HG03354 (cell line): ENCODE measurements at regions not wholly inside any gene's neighbourhood (a gene's known extent, or its start where the extent isn't known, plus 50 kb on each side); places are given as distances from the start of the nearest gene placed in this dataset.

Experiments used
- ATAC-seq: cut with Tn5 transposase; IDR thresholded peaks from one replicate; pipeline ENCODE4 v1.9.1; 2021; ENCODE audit warnings: mild to moderate bottlenecking; ENCODE audit not compliant: unreplicated experiment, poor library complexity, severe bottlenecking

DNA sequence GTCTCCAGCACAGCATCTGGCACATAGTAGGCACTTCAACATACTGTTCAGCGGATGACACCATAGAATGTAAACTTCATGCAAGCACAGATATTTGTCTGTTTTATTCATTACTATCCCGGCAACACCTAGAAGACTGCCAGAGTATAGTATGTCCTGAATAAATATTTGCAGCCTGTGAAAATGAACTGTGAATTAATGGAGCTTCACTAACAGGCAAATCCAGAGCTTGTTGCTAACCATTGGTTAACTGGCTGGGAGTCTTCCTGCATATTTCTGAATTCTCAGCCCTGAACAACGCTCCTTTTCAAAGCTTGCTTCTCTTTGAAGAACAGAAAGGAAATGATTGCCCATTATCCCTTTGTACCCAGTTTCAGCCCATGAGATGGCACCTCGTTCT lies 243.3 kb upstream of the CRY1 start:
- ATAC-seq, result no peak

DNA sequence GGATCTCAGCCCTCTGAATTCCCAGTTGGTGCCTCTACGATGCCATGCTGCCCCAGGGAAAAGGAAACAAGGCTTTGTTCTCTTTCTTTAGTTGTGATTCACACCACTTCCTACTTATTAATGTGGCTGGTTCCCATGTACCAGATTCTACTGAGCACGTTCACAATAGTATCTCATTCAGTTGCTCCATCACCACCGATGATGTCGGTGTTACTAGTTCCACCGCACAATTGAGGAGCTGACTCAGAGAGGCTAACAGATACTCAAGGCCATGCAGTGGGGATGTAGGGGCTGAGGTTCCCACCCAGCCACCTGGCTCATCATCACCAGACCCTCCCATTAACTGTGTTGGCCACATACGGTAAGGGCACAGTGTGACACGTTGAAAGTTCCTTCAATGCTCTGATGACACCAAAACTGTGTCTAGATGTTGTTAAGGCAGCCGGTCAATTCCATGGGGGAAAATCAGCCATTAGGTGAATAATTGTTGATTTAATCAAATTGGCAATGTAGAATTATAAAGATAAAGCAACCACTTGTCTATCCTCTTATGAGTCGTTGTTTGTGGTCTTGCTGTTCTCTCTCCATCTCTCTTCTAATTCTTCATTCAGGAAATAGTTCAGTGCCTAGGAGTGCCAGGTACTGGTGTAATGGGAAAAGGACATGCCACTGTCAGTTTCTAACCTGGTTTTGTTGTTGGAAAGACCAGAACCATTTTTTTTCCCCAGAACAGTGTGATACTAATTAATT lies 244.2 kb upstream of the CRY1 start:
- ATAC-seq, result no peak

DNA sequence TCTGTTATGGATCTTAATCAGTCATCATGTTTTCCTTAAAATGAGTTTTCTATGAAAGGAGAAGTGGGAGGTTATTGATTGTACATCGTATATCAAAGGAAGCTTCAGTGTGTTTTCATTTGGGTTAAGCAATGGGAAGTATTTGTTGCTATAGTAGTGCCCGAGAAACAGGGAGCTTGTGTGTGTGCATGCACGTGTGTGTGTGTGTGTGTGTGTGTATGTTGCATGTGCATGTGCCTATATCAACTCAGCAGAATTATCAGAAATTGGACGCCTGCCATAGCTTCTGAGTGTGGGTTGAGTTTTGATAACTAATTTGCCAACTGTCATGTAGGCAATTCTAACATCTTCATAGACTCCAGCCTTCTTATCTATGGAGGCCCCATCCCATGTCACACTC lies 246.1 kb upstream of the CRY1 start:
- no peak for ATAC-seq

DNA sequence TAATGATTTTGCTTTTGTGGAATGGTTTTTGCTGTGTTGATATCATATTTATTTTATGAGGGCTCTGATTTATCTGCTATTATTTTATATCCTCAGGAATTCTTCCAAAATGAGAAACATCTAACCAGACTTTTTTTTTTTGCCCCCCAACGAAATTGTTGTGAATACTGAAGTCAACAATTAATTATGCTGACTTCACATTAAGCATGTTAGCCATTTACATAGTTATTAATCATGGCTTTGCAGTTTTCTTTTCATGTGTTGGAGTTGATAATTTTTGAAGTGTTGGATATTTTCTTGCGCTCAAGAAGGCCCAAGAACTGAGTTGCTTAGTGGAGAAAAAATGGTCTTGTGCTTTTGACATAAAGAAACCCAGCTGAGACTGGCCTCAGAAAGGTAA lies 246.6 kb upstream of the CRY1 start:
- no peak for ATAC-seq

DNA sequence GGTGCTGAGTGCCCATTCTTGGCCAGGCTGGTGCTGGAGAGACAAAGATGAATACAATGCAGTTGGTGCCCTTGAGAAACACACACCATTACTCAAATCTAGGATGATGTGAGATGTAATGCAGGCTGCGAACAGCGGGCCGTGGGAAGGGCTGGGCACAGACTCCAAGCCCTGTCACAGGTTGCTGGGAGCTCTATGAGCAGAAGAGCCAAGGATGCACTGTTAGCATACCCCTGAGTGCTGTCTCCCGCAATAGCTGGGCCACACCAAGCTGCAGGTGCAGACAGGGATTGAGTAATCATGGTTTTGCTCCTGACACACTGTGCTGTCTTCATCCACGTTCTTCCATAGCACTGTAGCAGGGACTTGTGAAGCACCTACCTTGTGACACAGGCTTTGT lies 247.5 kb upstream of the CRY1 start:
- ATAC-seq, result no peak

DNA sequence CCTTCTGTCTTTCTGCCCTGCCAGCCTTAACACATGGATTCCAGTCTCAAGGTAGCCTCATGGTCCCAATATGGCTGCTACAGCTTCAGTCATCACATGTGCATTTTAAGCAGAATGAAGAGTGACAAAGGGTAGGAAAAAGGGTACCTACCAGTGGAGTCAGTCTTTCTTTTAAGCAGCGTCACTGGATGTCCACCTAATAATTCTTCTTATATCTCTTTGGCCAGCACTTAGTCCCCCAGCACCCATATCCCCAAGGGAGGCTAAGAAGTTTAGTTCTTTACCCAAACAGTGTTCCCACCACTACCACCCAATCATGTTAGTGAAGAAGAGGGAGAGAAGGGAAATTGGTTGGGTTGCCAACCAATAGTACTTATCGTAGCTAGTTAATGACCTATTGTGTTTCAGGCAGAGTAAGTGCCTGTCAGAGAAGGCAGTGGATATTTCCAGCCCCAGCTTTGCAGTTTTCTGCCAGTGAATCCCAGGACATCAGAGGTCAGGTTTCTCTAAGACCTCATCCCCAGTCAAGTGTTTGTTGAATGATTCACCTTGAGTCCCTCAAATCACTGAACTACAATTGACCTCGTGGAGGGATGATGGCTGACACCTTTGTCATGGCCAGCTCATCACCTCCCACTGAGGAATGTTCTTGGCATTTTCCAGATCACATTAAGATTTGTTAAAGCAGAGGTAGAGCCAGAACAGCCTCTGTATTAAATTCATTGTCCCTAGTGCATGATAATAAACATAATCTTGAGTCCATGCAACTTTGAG lies 250.9 kb upstream of the CRY1 start:
- no peak for ATAC-seq

DNA sequence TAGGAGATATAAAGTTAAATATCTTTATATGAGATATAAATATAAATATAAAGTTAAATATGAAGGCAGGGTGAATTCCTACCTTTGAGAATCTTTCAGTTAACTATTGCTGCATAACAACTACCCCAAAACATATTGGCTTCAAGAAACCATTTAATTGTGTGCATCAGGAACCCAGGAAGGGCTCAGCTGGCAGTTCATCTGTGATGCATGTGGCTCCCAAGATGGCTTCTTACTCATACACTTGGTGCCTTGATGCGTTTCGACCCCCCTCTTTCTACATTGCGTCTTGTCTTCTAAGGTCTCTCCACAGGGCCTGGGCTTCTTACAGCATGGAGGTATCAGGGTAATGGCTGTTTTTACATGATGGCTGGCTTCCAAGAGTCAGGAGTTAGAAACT lies 253.9 kb upstream of the CRY1 start:
- no peak for ATAC-seq

DNA sequence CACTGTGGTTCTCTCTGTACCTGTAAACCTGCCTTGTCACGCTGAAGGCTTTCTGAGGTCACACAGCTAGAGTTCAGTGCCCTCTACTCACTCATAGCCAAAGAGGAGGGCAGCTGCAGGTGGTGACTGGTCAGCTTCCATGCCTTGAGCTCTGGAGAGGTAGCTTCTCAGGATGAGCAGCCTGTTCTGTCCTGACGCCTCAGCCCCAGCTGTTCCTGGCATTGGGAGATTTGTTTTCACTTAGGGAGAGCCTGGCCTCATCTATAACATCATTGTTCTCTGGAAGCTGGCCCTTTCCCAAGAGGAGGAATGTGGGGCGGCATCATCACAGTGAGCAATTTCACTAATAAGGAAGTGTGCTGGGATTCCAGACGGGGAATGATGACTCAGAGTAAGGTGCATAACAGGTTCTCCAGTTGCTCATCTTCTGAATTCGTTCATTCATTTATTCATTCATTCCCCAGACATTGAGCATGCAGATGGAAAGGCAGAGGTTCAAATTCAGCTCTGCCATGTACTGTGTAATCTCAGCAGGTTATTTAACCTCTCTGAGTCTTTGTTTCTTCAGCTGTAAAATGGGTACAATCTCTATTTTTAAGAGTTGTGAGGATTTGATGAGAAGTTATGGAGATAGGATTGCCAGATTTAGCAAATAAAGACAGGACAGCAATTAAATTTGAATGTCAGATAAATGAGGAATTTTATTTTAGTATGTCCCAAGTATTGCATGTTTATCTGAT lies 255.8 kb upstream of the CRY1 start:
- ATAC-seq, result no peak

DNA sequence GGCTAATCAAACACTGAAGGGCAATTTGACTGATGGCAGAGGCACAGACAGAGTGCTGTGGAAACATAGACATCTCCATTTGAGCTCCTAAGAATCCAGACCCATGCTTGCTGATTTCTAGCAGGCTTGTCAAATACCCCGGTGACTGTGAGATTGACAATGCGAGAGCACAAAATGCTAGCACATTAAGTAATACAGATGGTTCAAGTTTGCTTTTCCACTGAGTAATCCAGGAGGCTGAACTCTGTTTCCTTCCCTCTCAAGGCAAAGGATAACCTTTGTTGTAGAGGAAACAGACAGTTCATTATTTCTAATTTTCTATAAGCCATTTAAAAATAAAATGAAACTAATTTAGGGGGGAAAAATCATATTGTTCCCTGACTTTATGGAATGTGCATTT lies 256.5 kb upstream of the CRY1 start:
- no peak for ATAC-seq

DNA sequence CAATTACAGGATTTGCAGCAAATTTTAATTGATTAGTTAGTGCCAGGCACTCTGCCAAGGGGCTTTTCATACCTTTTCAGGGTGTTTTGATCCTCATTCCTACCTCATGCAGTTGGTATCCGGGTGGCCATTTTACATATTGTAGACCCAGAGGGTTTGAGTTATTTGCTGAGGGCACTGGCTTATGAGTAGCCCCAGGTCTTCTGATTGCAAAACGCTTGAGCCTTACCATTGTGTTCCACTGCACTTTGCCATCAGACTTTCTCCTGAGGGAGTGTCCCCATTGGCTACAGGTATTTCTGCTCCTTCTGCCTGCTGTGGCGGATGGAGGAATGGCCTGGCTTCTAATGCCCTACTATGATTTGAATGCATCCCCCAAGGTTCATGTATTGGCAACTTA lies 257.8 kb upstream of the CRY1 start:
- ATAC-seq, result no peak

DNA sequence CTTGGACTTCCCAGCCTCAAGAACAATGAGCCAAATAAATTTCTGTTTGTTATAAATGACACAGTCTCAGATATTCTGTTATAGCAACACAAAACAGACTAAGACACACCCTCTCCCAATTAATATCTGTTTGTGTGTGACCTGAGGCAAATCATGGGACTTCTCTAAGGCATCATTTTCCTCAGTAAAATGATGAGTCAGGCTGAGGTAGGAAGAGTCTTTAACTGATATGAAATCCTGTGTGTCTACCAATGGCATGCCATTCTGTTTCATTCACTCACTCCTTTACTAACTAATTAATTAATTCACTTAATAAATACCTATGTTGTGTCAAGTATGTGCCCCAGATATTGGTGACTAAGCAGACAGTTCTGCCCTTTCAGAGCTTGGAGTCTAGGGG lies 258.4 kb upstream of the CRY1 start:
- ATAC-seq, result no peak

DNA sequence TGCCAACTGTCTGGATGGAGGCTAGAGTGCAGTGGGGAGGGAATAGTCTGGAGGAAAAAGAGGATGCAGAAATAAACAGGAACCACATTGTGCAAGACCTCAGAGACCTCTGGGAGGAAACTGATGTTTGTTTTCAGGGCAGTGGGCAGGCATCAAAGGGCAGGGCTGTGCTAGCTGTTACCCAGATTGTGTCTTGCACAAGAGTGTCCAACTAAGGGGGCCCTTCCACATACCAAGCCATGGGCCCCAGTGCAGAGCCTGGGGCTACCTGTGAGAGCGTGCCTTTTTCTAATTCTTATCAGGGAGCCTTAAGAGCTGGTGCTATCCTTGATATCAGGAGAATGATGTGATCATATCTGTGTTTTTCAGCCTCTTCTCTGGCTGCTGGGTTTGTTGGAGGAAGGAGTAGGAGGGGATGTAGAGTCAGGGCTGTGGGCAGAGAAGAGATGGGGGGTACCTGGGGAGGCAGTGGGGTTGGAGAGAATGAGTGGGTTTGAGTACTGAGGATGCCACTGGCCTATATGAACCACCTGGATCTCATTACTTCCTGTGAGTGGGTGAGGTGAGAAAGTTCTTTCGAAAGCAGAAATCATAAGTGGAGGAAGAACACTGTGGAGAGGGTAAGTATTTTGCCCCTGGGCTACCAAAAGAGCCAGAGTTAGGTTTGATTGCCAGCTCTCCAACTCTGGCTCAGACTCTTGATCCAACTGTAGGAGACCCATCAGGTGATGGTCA lies 259.2 kb upstream of the CRY1 start:
- ATAC-seq, result no peak

DNA sequence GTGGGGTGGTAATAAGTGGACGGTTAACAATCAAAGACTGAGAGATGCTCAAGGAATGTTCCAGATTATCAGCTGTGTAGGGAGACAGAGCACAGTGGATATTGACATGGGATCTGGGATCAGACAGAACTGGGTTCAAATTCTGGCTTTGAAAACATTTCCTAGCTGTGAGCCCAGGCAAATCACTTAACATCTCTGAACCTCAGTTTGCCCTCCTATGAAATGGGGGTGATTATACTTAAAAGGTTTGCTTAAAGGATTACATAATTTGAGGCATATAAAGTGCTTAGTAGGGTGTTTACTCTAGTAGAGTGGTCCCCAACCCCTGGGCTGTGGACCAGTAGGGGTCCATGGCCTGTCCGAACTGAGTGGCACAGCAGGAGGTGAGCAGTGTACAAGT lies 260.0 kb upstream of the CRY1 start:
- no peak for ATAC-seq

DNA sequence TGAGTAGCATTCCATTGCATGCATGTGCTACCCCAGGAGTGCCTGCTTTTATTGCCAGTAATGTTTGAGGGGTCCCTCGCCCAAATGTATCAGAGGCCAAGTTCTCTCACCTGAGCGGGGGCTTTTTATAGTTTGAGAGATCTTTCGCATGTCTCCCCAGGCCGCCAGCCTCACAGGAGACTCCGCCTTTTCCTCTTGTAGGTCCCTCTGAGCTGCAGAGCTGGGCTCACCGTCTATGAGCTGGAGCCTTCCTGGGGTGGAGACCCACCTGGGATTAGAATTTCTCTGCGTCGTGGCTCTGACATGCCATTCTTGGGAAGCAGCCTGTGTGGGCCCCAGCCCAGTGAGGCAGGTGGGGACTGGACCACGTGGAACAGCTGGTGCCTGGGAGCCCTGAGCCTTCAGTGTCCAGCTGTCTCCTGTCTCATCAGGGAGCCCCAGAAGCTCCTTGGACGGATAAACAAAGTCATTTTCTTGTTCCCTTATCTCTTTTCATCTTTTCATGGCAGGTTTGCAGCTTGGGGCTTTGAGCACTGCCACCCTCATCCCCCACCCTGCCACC lies 261.7 kb upstream of the CRY1 start:
- no peak for ATAC-seq

DNA sequence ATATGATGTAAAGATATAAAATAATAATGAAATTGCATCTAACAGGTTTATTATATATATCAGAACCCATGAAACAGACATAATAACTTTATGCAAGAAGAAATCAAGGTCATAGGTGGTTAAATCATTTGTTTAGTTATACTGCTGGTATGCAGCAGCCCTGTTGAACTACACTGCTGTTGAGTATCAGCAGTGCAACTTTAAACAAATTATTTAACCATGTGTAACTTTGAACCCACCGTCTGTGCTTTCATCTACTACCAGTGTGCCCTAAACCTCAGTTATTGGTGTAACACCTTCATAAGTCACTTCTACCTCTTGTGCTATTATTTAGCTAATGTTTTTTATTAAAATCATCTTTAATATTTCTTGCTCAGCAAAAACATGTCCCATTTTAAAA lies 262.3 kb upstream of the CRY1 start:
- ATAC-seq, result no peak

DNA sequence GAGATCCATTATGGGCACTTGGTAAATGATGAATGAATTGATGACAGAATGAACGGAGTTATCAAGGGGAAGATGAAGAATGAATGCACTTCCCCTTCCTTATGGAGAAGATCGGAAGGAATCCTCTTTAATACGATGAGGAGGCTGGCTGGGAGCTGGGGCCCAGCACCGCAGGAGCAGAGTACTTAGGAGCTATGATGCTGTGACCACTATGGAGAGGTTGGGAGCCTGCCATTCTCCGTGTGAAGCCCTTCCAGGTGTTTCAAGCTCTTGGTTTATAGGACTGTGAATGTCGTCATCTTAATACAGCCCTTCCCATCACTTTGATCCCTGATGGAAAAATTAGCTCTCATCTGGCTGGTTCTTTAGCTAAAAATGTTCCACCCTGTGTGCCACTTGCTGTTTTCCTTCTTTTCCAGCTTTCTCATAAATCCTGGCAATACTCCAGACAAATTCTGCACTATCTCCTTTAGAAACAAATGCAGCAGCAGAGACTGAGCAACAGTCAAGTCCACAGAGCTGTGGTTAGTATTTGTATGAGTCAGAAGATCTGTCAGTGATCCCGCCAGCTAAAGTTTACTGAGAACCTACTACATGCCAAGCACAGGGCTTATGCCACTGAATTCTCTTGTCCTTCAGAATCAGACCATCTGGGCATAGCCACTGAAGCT lies 263.1 kb upstream of the CRY1 start:
- no peak for ATAC-seq

DNA sequence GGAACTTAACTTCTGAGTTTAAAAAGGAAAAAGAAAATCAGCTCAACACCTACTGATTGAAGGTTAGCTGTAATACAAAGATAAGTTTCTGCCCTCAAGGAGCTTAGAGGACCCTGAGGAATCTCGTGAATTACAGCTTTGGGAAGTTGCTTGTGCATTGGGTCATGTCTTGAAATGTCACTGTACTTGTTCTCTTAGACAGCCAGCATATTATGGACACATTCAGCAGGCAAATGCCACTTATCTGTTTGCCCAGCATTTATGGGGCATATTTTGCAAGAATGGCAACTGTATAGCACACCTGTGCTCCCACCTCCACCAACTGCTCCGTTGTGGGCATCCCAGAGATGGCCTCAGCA lies 263.6 kb upstream of the CRY1 start:
- ATAC-seq, result no peak

DNA sequence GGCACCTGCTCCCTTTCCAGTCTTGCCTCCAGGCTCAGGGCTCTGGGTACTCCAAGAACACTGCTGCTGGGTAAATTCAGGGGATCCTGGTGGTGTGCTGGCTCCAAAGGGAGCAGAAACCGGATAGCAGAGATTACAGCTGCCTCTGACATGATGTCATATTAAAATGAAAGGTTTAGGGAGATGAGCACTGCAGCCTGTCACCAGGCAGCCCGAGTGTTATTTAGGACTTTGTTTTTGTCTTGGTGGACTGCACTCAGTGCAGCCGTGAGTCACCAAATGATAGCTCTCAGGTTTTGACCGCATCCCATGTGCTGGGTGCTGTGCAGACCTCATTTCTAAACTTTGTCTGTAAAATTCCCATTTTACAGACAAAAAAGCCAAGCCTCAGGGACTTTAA lies 266.0 kb upstream of the CRY1 start:
- no peak for ATAC-seq

DNA sequence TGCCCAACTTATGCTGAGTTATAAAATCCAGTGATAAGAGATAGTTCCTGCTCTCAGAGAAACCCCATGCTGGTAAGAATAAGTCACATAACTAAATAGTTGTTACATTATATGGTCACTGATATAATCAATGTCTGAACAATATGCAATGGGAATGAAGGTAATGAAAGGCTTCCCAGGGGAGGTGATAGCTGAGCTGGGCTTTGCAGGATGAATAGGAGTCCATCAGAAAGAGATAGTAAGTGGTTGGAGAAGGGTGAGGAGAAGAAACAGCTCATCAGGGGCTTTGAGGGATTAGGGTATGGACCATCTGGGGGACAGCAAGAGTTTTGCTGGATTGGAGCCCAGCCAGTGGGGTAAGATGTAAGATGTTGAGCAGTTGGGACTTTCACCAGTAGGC lies 266.7 kb upstream of the CRY1 start:
- ATAC-seq, result no peak

DNA sequence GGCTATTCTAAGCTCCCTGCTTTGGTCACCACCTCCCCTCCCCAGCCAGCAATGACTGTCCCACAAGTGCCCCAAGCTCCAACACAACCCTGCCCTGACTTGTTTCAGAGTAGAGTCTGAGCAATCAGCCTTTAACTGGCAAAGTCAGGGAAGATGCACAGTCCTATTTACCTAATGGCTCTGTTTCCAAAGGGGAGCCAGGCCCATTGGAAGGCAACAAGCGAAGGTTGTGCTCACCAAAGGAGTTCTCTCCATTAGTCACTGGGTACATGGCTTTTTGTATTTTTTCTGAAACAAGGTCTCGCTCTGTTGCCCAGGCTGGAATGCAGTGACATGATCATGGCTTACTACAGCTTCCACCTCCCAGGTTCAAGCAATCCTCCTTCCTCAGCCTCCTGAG lies 267.1 kb upstream of the CRY1 start:
- ATAC-seq, result no peak
